HCT116 (cell line): ENCODE measurements at regions not wholly inside any gene's neighbourhood (a gene's known extent, or its start where the extent isn't known, plus 50 kb on each side); places are given as distances from the start of the nearest gene placed in this dataset.

Experiments
- ATAC-seq: fragments of 200-7000 bp; cut with Tn5 transposase; 2 replicates; pipeline ENCODE4 v1.9.1; 2020; ENCODE audit warnings: mild to moderate bottlenecking, moderate library complexity
- BruUV-seq: library from RNA; stranded (reverse); fragments of 400-500 nt; replicated peaks from 2 replicates; lab custom pipeline; 2021; lab: Mats Ljungman, UMichigan
- CTCF ChIA-PET: fragments of 300-600 bp; sonication (Branson Sonifier 250); formaldehyde crosslinking; loops from one replicate; lab custom pipeline; 2021; ENCODE audit warnings: antibody characterized with exemption; lab: Charles Lee
- POLR2A ChIA-PET: fragments of 300-600, 350-600 bp; sonication (Branson Sonifier 250); formaldehyde crosslinking; loops from one replicate; lab custom pipeline; 2021; ENCODE audit warnings: antibody characterized with exemption; lab: Charles Lee
- RAD21 ChIA-PET, 2 experiments: fragments of 300-600 bp; sonication (Branson Sonifier 250); formaldehyde crosslinking; loops; one replicate each; lab custom pipeline; 2023; ENCODE audit warnings: low total read pairs in 2 of 2; ENCODE audit not compliant: uncharacterized antibody in 2 of 2, unreplicated experiment in 2 of 2, low non-redundant PET in 1 of 2; lab: Charles Lee
- DNase-seq: peaks from one replicate; pipeline ENCODE4 v3.0.0-alpha.2; 2010; ENCODE audit warnings: low read depth, low spot score
- H2AFZ ChIP-seq: fragments of 200-600 bp; shearing (Covaris generic), sonication (generic); 2 replicates; pipeline ENCODE4 v1.6.1; 2017; ENCODE audit warnings: low read depth, mixed run types, mixed read lengths, antibody characterized with exemption, low read length; ENCODE audit not compliant: poor library complexity, severe bottlenecking
- H3K27ac ChIP-seq: 2 replicates; pipeline ENCODE4 v1.5.1; 2012; ENCODE audit warnings: low read depth, low read length
- H3K27me3 ChIP-seq: fragments of 200-600 bp; sonication (generic); 2 replicates; pipeline ENCODE4 v1.6.1; 2016; ENCODE audit warnings: mixed run types, low read length, mixed read lengths; ENCODE audit not compliant: insufficient read depth
- H3K36me3 ChIP-seq, 2 experiments: fragments of 200-500 bp in 1 of 2; fragments of 200-600 bp in 1 of 2; sonication (Bioruptor generic) in 1 of 2; sonication (generic) in 1 of 2; 2 replicates each; pipeline versions ENCODE4 v1.5.1 to v1.6.1; 2014 to 2016; ENCODE audit warnings: low read length in 2 of 2, inconsistent platforms in 1 of 2, mixed read lengths in 1 of 2, mixed run types in 1 of 2; ENCODE audit not compliant: insufficient read depth in 2 of 2, control insufficient read depth in 1 of 2
- H3K4me1 ChIP-seq, 2 experiments: fragments of 200-600 bp in 1 of 2; sonication (generic) in 1 of 2; 2 replicates each; pipeline versions ENCODE4 v1.5.1 to v1.6.1; 2012 to 2017; ENCODE audit warnings: low read length in 2 of 2, inconsistent platforms in 1 of 2, mild to moderate bottlenecking in 1 of 2, mixed read lengths in 1 of 2, mixed run types in 1 of 2, moderate library complexity in 1 of 2; ENCODE audit not compliant: insufficient read depth in 2 of 2, control insufficient read depth in 1 of 2
- H3K4me2 ChIP-seq: fragments of 200-600 bp; sonication (generic); 2 replicates; pipeline ENCODE4 v1.6.1; 2017; ENCODE audit warnings: mixed run types, low read length, mixed read lengths
- H3K4me3 ChIP-seq, 2 experiments: fragments of 200-600 bp in 1 of 2; sonication (generic) in 1 of 2; replicated peaks in 1 of 2; 2 replicates each; pipeline ENCODE4 v1.5.1; 2011 to 2016; ENCODE audit warnings: low read length in 2 of 2, control low read depth in 1 of 2, low read depth in 1 of 2, mild to moderate bottlenecking in 1 of 2, mixed read lengths in 1 of 2, mixed run types in 1 of 2
- H3K79me2 ChIP-seq: fragments of 200-600 bp; sonication (generic); 2 replicates; pipeline ENCODE4 v1.6.1; 2017; ENCODE audit warnings: mild to moderate bottlenecking, mixed run types, low read length, moderate library complexity, mixed read lengths; ENCODE audit not compliant: insufficient read depth
- H3K9ac ChIP-seq: fragments of 200-600 bp; sonication (generic); 2 replicates; pipeline ENCODE4 v1.6.1; 2016; ENCODE audit warnings: low read length, mixed read lengths
- H3K9me2 ChIP-seq: fragments of 200-600 bp; sonication (generic), shearing (Covaris generic); 2 replicates; pipeline ENCODE4 v1.6.1; 2017; ENCODE audit warnings: mixed run types, mild to moderate bottlenecking, moderate library complexity; ENCODE audit not compliant: insufficient read depth
- H3K9me3 ChIP-seq, 2 experiments: fragments of 200-500 bp in 1 of 2; fragments of 200-600 bp in 1 of 2; sonication (Bioruptor generic) in 1 of 2; sonication (generic) in 1 of 2; 2 replicates each; pipeline ENCODE4 v1.6.1; 2014 to 2017; ENCODE audit warnings: low read length in 2 of 2, mixed read lengths in 2 of 2, inconsistent platforms in 1 of 2, low read depth in 1 of 2, mild to moderate bottlenecking in 1 of 2, mixed run types in 1 of 2, moderate library complexity in 1 of 2; ENCODE audit not compliant: control insufficient read depth in 1 of 2, insufficient read depth in 1 of 2
- H4K20me1 ChIP-seq: fragments of 200-600 bp; sonication (generic), shearing (Covaris generic); 2 replicates; pipeline ENCODE4 v1.6.1; 2017; ENCODE audit warnings: mixed run types, mild to moderate bottlenecking, moderate library complexity; ENCODE audit not compliant: insufficient read depth
- ATF3 ChIP-seq: IDR thresholded peaks from 2 replicates; pipeline ENCODE4 v1.6.1; 2012
- CBX3 ChIP-seq: IDR thresholded peaks from 2 replicates; pipeline ENCODE4 v1.6.1; 2012; ENCODE audit warnings: low read depth
- CEBPB ChIP-seq: IDR thresholded peaks from 2 replicates; pipeline ENCODE4 v1.6.1; 2012; ENCODE audit warnings: low read depth
- EGR1 ChIP-seq: IDR thresholded peaks from 2 replicates; pipeline ENCODE4 v1.6.1; 2012; ENCODE audit warnings: low read depth
- ELF1 ChIP-seq: IDR thresholded peaks from 2 replicates; pipeline ENCODE4 v1.6.1; 2012; ENCODE audit warnings: low read depth, borderline replicate concordance
- JUND ChIP-seq: IDR thresholded peaks from 2 replicates; pipeline ENCODE4 v1.6.1; 2012
- POLR2AphosphoS5 ChIP-seq: IDR thresholded peaks from 2 replicates; pipeline ENCODE4 v1.6.1; 2011; ENCODE audit warnings: mild to moderate bottlenecking, low read depth, low read length, moderate library complexity
- RAD21 ChIP-seq: IDR thresholded peaks from 2 replicates; pipeline ENCODE4 v1.6.1; 2012; ENCODE audit warnings: low read depth, mild to moderate bottlenecking
- REST ChIP-seq: IDR thresholded peaks from 2 replicates; pipeline ENCODE4 v1.6.1; 2012; ENCODE audit warnings: low read depth
- SIN3A ChIP-seq: IDR thresholded peaks from 2 replicates; pipeline ENCODE4 v1.6.1; 2012; ENCODE audit warnings: low read depth
- SP1 ChIP-seq: IDR thresholded peaks from 2 replicates; pipeline ENCODE4 v1.6.1; 2012; ENCODE audit warnings: low read depth
- SRF ChIP-seq: IDR thresholded peaks from 2 replicates; pipeline ENCODE4 v1.6.1; 2012; ENCODE audit warnings: low read depth
- TCF7L2 ChIP-seq: IDR thresholded peaks from 2 replicates; pipeline ENCODE4 v1.7.0; 2011; ENCODE audit warnings: borderline replicate concordance, inconsistent platforms; ENCODE audit not compliant: insufficient read depth, insufficient read length; ENCODE audit errors: extremely low read depth
- ZBTB33 ChIP-seq: IDR thresholded peaks from 2 replicates; pipeline ENCODE4 v1.6.1; 2011; ENCODE audit warnings: mild to moderate bottlenecking, low read length, moderate library complexity; ENCODE audit not compliant: insufficient replicate concordance; ENCODE audit errors: extremely low read depth
- intact Hi-C: fragments of 100-400 bp; cut with micrococcal nuclease; formaldehyde crosslinking; loops from 2 replicates; pipeline ENCODE4 v1.10.0; 2022
- TF ChIP-seq, protein P1 (sequence below), 3 experiments: fragments of 200-600 bp in 1 of 3; sonication (generic) in 1 of 3; IDR thresholded peaks in 2 of 3; conservative IDR thresholded peaks in 1 of 3; 2 replicates each; pipeline ENCODE4 v1.5.1; 2012 to 2017; ENCODE audit warnings: low read depth in 2 of 3, low read length in 2 of 3, antibody characterized with exemption in 1 of 3, borderline replicate concordance in 1 of 3, control low read depth in 1 of 3, mild to moderate bottlenecking in 1 of 3, mixed read lengths in 1 of 3, mixed run types in 1 of 3, moderate library complexity in 1 of 3; ENCODE audit not compliant: insufficient read depth in 1 of 3

GRCh38 chr6:50276771-50277261, 227.1 kb upstream of the DEFB112 start:
- DNase-seq: no peak
- ChIA-PET CTCF (no interaction called here), POLR2A (no interaction called here), RAD21 (no interaction called here)
- no TSS peak for BruUV-seq
- no peak for TF ChIP-seq ELF1
- TF ChIP-seq SIN3A: no peak
- no peak for TF ChIP-seq ZBTB33
- no peak for TF ChIP-seq REST
- TF ChIP-seq, protein P1, sequence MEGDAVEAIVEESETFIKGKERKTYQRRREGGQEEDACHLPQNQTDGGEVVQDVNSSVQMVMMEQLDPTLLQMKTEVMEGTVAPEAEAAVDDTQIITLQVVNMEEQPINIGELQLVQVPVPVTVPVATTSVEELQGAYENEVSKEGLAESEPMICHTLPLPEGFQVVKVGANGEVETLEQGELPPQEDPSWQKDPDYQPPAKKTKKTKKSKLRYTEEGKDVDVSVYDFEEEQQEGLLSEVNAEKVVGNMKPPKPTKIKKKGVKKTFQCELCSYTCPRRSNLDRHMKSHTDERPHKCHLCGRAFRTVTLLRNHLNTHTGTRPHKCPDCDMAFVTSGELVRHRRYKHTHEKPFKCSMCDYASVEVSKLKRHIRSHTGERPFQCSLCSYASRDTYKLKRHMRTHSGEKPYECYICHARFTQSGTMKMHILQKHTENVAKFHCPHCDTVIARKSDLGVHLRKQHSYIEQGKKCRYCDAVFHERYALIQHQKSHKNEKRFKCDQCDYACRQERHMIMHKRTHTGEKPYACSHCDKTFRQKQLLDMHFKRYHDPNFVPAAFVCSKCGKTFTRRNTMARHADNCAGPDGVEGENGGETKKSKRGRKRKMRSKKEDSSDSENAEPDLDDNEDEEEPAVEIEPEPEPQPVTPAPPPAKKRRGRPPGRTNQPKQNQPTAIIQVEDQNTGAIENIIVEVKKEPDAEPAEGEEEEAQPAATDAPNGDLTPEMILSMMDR (IDR thresholded peaks at IDR 0.05 in 2 of 3, conservative IDR thresholded peaks at IDR 0.05 in 1 of 3; ENCODE audit: borderline replicate concordance in 1 of 3, insufficient read depth in 1 of 3, low read depth in 2 of 3, low read length in 2 of 3): no peak
- TF ChIP-seq SP1: no peak
- no peak for TF ChIP-seq JUND
- no peak for TF ChIP-seq RAD21
- TF ChIP-seq TCF7L2: no peak
- TF ChIP-seq EGR1: no peak
- TF ChIP-seq SRF: no peak
- TF ChIP-seq ATF3: no peak
- no peak for TF ChIP-seq CEBPB
- no peak for TF ChIP-seq CBX3
- TF ChIP-seq POLR2AphosphoS5: no peak
- TF ChIP-seq, all 23 proteins: peak for 0
- no peak overlapping the region for H3K4me2 ChIP-seq
- no peak overlapping the region for H3K4me3 ChIP-seq
- H3K27me3 ChIP-seq: no peaks in the 10 kb centered on the region
- peaks cover 0 to 16% of the 10 kb centered on the region in 2 experiments; a peak in 1 of 4 replicates for H3K9me3 ChIP-seq
- no peaks in the 10 kb centered on the region for H3K79me2 ChIP-seq
- H3K4me1 ChIP-seq: no peaks in the 10 kb centered on the region
- no peak for ATAC-seq
- H3K9me2 ChIP-seq: no peaks in the 10 kb centered on the region
- intact Hi-C loops: no loop called here
- H3K36me3 ChIP-seq: no peaks in the 10 kb centered on the region
- H3K27ac ChIP-seq: no peak overlapping the region
- H3K9ac ChIP-seq: no peak overlapping the region
- H2AFZ ChIP-seq: no peak overlapping the region
- H4K20me1 ChIP-seq: no peaks in the 10 kb centered on the region
